ENCODE measurements at regions not wholly inside any gene's neighbourhood (a gene's known extent, or its start where the extent isn't known, plus 50 kb on each side); places are given as distances from the start of the nearest gene placed in this dataset.
"Not testable (repeated sequence)": the region's sequence is repeated elsewhere in the genome, so short reads cannot be mapped to it uniquely, and the experiment has no call there.

DNA sequence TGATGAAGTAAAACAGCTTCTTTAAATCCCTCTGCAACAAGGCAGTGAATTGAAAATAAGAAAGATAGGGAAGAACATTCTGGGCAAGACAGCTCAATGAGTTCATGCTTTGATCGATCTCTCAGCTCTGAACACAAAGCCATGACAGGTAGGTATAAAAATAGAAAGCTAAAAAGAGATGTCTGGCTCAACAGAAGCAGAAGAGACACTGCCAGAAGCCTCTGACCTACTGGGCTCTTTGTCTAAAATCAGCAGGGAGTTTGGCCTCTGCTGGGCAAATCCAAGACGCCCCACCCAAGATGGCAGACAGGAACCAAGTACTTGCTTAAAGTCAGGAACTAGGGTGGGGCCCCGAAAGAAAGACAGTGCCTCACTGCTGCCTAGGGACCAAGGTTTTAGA lies 2684.1 kb upstream of the TPTE start:
- DNase-seq = not testable (repeated sequence)

DNA sequence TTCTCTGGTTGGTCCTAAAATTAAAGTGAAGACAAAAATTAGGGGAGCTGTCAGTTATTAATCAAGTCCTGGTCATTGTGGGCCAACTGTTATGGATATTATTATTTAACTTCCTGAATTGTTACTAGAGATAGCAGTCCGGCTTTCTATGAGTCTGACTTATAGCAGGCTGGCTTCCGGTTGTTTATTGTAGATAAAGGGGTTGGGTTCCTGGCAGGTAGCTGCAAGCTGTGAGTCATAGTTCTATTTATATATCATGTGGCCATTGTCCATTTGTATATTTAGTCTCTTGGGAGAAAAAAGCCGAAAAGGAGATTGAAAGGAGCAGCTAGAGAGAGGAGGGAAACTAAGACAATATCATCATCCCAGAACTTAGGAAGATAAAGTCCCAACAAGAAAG lies 2668.0 kb upstream of the TPTE start:
- DNase-seq = not testable (repeated sequence)

DNA sequence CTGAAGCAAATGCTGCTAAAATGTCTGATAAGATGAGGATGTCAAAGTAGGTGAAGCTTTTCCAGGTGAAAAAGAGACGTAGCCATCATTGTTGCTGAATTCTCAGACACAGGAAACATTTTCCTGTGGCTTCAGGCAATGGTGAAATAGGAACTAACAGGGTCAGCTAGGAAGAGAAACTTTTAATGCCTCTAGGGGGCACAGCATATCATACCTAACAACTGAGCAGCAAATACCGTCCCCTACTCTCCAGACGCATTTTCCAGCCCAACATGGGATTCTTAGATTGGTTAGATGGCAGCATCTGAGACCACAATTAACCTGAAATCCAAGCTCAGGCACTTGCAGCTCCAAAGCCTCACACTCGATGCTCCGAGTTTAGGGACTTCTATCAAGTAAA lies 2667.5 kb upstream of the TPTE start:
- DNase-seq = not testable (repeated sequence)

All from stimulated activated CD4-positive, alpha-beta T cell treated with anti-CD3 and anti-CD28 coated beads, Interleukin-1b, Interleukin-23, amount 100 ng/mL, for 48 hours (primary cell).